Upper lobe of left lung (tissue), 6 donors: ENCODE measurements at regions not wholly inside any gene's neighbourhood (a gene's known extent, or its start where the extent isn't known, plus 50 kb on each side); places are given as distances from the start of the nearest gene placed in this dataset.

Experiments
- ATAC-seq, 2 donors: fragments of 200-7000 bp; cut with Tn5 transposase; one replicate each; pipeline ENCODE4 v1.9.1; 2022; ENCODE audit warnings: mild to moderate bottlenecking in 2 of 2, moderate library complexity in 2 of 2; ENCODE audit not compliant: low FRiP score in 2 of 2
- DNase-seq, 2 donors: peaks; one replicate each; pipeline ENCODE4 v3.0.0-alpha.2; 2019 to 2020
- H3K27ac ChIP-seq, 4 donors: fragments of 200-600 bp; sonication (generic); one replicate each; pipeline ENCODE4 v1.5.1; 2016 to 2019
- H3K27me3 ChIP-seq, 4 donors: fragments of 200-600 bp; sonication (generic); one replicate each; pipeline ENCODE4 v1.5.1; 2017 to 2019
- H3K36me3 ChIP-seq, 4 donors: fragments of 200-600 bp; sonication (generic); one replicate each; pipeline ENCODE4 v1.5.1; 2016 to 2019
- H3K4me1 ChIP-seq, 4 donors: fragments of 200-600 bp; sonication (generic); one replicate each; pipeline ENCODE4 v1.5.1; 2018 to 2019
- H3K4me3 ChIP-seq, 4 donors: fragments of 200-600 bp; sonication (generic); one replicate each; pipeline ENCODE4 v1.5.1; 2017 to 2019; ENCODE audit warnings: mild to moderate bottlenecking in 2 of 4, moderate library complexity in 1 of 4
- H3K9me3 ChIP-seq, 4 donors: fragments of 200-600 bp; sonication (generic); one replicate each; pipeline ENCODE4 v1.5.1; 2018 to 2019
- CTCF ChIP-seq, 6 experiments: fragments of 450-650 bp in 4 of 6; fragments of 200-600 bp in 2 of 6; sonication (generic) in 2 of 6; IDR thresholded peaks; one replicate each; pipeline ENCODE4 v1.5.1; 2016 to 2019; ENCODE audit warnings: antibody characterized with exemption in 6 of 6
- EP300 ChIP-seq, 4 donors: sonication (generic); formaldehyde crosslinking; IDR thresholded peaks; one replicate each; pipeline ENCODE4 v1.5.1; 2017; ENCODE audit warnings: antibody characterized with exemption in 4 of 4, control low read depth in 2 of 4
- POLR2A ChIP-seq, 4 donors: fragments of 450-650 bp; IDR thresholded peaks; one replicate each; pipeline ENCODE4 v1.5.1; 2016 to 2017; ENCODE audit warnings: antibody characterized with exemption in 4 of 4, mild to moderate bottlenecking in 2 of 4
- POLR2AphosphoS5 ChIP-seq, 2 donors: sonication (generic); formaldehyde crosslinking; IDR thresholded peaks; one replicate each; pipeline ENCODE4 v1.5.1; 2017; ENCODE audit warnings: antibody characterized with exemption in 2 of 2
- WGBS, 2 donors: methylation state at CpG; one replicate each; pipeline ENCODE4 v1.1.5; 2017 to 2018; 5-methylcytosine and 5-hydroxymethylcytosine counted together
- donor health status: DM: no; HTN: no; CAD: no; lungs with moderate emphysema.
- donor health status: DM: no; HTN: yes; CAD: no; lungs with severe emphysema.

- no peaks in the 10 kb centered on the region for H3K9me3 ChIP-seq
- H3K4me3 ChIP-seq: no peak overlapping the region
- H3K27ac ChIP-seq: no peak overlapping the region
- DNase-seq (no peak), ATAC-seq (no peak)
- WGBS, 2 donors: 91 to 95% methylated on average over 1 of the region's 1 CpG
- no peak for TF ChIP-seq POLR2AphosphoS5 (IDR thresholded peaks at IDR 0.05)
- no peak for TF ChIP-seq CTCF (IDR thresholded peaks at IDR 0.05)
- TF ChIP-seq EP300 (IDR thresholded peaks at IDR 0.05): no peak
- TF ChIP-seq POLR2A (IDR thresholded peaks at IDR 0.05): no peak
- no peaks in the 10 kb centered on the region for H3K4me1 ChIP-seq
- no peaks in the 10 kb centered on the region for H3K27me3 ChIP-seq
- no peaks in the 10 kb centered on the region for H3K36me3 ChIP-seq
Observed at GRCh38 chr12:92421042-92421441, 275.4 kb upstream of the BTG1 start.

- no peak for TF ChIP-seq EP300 (IDR thresholded peaks at IDR 0.05)
- TF ChIP-seq CTCF (IDR thresholded peaks at IDR 0.05): no peak
- no peak for TF ChIP-seq POLR2AphosphoS5 (IDR thresholded peaks at IDR 0.05)
- TF ChIP-seq POLR2A (IDR thresholded peaks at IDR 0.05): no peak
- H3K9me3 ChIP-seq: no peaks in the 10 kb centered on the region
- H3K27me3 ChIP-seq: no peaks in the 10 kb centered on the region
- DNase-seq: no peak
- H3K36me3 ChIP-seq: no peaks in the 10 kb centered on the region
- no peak overlapping the region for H3K4me3 ChIP-seq
- WGBS, 2 donors: 85 to 93% methylated on average over 1 of the region's 1 CpG
- no peak for ATAC-seq
- H3K4me1 ChIP-seq: no peaks in the 10 kb centered on the region
- H3K27ac ChIP-seq: no peak overlapping the region
Observed at GRCh38 chr12:92419201-92419600, 273.6 kb upstream of the BTG1 start.

GRCh38 chr12:92418381-92418780, 272.7 kb upstream of the BTG1 start:
- Histone ChIP-seq H3K4me3 (no peak overlapping the region), H3K9me3 (no peaks in the 10 kb centered on the region), H3K4me1 (no peaks in the 10 kb centered on the region), H3K36me3 (no peaks in the 10 kb centered on the region), H3K27me3 (no peaks in the 10 kb centered on the region), H3K27ac (no peak overlapping the region)
- no peak for DNase-seq
- WGBS, 2 donors: 88 to 92% methylated on average over 2 of the region's 2 CpGs
- TF ChIP-seq EP300 (IDR thresholded peaks at IDR 0.05): no peak
- TF ChIP-seq CTCF (IDR thresholded peaks at IDR 0.05): no peak
- TF ChIP-seq POLR2A (IDR thresholded peaks at IDR 0.05): no peak
- no peak for TF ChIP-seq POLR2AphosphoS5 (IDR thresholded peaks at IDR 0.05)
- no peak for ATAC-seq

GRCh38 chr12:92417373-92417772, 271.7 kb upstream of the BTG1 start:
- ATAC-seq (no peak), DNase-seq (no peak)
- Histone ChIP-seq H3K4me1 (no peaks in the 10 kb centered on the region), H3K27ac (no peak overlapping the region), H3K4me3 (no peak overlapping the region), H3K36me3 (no peaks in the 10 kb centered on the region), H3K27me3 (no peaks in the 10 kb centered on the region), H3K9me3 (no peaks in the 10 kb centered on the region)
- 96 to 100% methylated on average over 2 of the region's 2 CpGs for WGBS, 2 donors
- TF ChIP-seq CTCF (IDR thresholded peaks at IDR 0.05): no peak
- no peak for TF ChIP-seq POLR2A (IDR thresholded peaks at IDR 0.05)
- TF ChIP-seq EP300 (IDR thresholded peaks at IDR 0.05): no peak
- TF ChIP-seq POLR2AphosphoS5 (IDR thresholded peaks at IDR 0.05): no peak

DNA sequence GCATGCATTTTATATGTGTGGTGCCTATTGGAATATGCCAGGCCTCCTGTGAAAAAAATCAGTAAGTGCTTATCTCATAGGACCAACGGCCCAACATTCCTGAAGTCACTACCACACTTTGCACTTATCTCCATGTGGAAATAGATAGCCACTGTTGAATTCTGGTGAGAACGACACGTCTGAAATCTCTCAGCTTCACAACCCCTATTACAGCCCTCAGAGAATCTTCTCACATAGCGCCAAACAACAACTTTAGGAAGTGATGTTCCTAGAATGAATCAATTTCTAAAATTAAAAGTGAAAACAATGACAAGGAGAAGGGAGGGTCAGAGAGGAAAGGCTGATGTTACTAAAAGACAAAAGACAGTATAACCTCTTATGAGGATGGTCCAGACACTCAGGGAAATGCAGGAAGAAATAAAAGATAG, 270.8 kb upstream of the BTG1 start:
- H3K4me3 ChIP-seq: no peak overlapping the region
- no peaks in the 10 kb centered on the region for H3K27me3 ChIP-seq
- H3K36me3 ChIP-seq: no peaks in the 10 kb centered on the region
- no peak overlapping the region for H3K27ac ChIP-seq
- DNase-seq (no peak), ATAC-seq (no peak)
- H3K4me1 ChIP-seq: no peaks in the 10 kb centered on the region
- no peak for TF ChIP-seq POLR2A (IDR thresholded peaks at IDR 0.05)
- no peak for TF ChIP-seq CTCF (IDR thresholded peaks at IDR 0.05)
- no peak for TF ChIP-seq EP300 (IDR thresholded peaks at IDR 0.05)
- TF ChIP-seq POLR2AphosphoS5 (IDR thresholded peaks at IDR 0.05): no peak
- no peaks in the 10 kb centered on the region for H3K9me3 ChIP-seq
- WGBS, 2 donors: 55 to 59% methylated on average over 4 of the region's 4 CpGs
